Right cardiac atrium (tissue), 5 donors: ENCODE measurements at regions not wholly inside any gene's neighbourhood (a gene's known extent, or its start where the extent isn't known, plus 50 kb on each side); places are given as distances from the start of the nearest gene placed in this dataset.

Source experiments
- ATAC-seq, 2 donors: fragments of 200-7000 bp; cut with Tn5 transposase; one replicate each; pipeline versions ENCODE4 v1.8.0 to v1.9.1; 2020; ENCODE audit warnings: moderate library complexity in 2 of 2, mild to moderate bottlenecking in 1 of 2
- DNase-seq, 3 donors: peaks; one replicate each; pipeline ENCODE4 v3.0.0-alpha.2; 2020
- H3K27ac ChIP-seq: one replicate; pipeline ENCODE4 v1.5.1; 2013; ENCODE audit warnings: mild to moderate bottlenecking, low read length, control low read depth, moderate library complexity
- H3K27me3 ChIP-seq: one replicate; pipeline ENCODE4 v1.6.1; 2013; ENCODE audit not compliant: control insufficient read depth, insufficient read depth
- H3K4me1 ChIP-seq: one replicate; pipeline ENCODE4 v1.6.1; 2013; ENCODE audit warnings: low read length; ENCODE audit not compliant: control insufficient read depth, insufficient read depth
- H3K4me3 ChIP-seq: one replicate; pipeline ENCODE4 v1.5.1; 2013; ENCODE audit warnings: low read length, control low read depth
- H3K9me3 ChIP-seq: one replicate; pipeline ENCODE4 v1.6.1; 2013; ENCODE audit warnings: low read length; ENCODE audit not compliant: control insufficient read depth
- WGBS: extraction: QIAGEN DNeasy Blood & Tissue Kit; methylation state at CpG from one replicate; pipeline ENCODE4 v1.1.7; 2013; 5-methylcytosine and 5-hydroxymethylcytosine counted together
- intact Hi-C, 4 donors: fragments of 100-400 bp; cut with DNase I; formaldehyde crosslinking; loops; one replicate each; pipeline versions ENCODE4 v1.11.0 to v1.14.0; 2022 to 2023
- donor health status: healthy with polysubstance abuse.
- donor health status: DM: no; HTN: yes; CAD: no.
- donor health status: DM: no; HTN: no; CAD: no.
- donor health status: DM: no; HTN: yes; CAD: no; lungs with severe emphysema.
- donor health status: DM: yes; HTN: yes; CAD: no.

DNA sequence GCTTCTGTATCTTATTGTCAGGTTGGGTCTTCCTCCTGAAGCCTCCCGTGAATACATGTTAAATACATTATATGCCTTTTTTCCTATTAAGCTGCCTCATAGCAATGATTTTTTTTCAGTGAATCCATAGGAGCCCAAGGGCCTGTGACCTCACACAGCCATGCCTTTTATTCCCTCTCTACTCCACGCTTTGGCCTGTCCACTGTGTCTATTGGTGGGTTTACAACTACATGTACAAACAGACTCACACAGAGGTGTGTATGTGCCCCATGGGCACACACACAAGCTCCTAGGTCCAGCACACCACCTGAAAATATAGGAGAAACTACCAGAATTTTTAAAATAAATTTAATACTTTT lies 560.4 kb downstream of the IPMK start:
- WGBS, result 87% methylated on average over 2 of the region's 2 CpGs
- ATAC-seq, result no peak

DNA sequence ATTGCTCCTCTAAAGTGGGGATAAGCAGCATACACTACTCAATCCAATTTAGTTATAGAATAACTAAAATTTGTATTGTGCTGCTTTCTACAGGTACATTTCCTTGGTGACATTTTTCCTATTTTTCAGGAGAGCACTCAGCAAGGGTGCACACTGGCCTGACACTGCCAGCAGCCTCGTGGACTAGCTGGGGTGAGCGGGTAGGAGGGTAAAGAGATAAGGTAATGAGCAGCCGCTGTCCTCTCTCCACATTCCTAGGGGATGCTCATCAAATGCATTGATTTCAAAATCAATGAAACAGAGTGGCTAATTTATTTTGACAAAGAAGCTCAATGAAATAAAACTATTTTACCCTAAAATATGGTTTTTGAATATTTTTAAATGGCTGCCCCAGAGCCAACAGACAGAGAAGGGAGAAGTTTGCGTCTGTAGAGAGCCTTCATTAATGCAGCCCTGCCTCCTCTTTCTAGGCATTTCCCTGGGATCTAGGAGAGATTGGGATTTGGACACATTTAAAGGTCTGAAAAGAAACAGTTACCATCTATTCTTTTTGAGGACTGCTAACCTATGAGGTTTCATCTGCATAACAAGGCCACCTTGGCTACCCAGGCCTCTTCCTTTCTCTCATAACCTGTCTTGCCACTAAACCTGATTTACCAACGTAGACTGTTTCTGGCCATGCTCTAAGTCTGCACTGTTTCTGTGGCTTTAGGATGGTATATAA lies 561.0 kb downstream of the IPMK start:
- ATAC-seq (no peak), DNase-seq (no peak)
- Histone ChIP-seq H3K4me1 (no peaks in the 10 kb centered on the region), H3K27me3 (no peaks in the 10 kb centered on the region), H3K9me3 (no peaks in the 10 kb centered on the region), H3K4me3 (no peak overlapping the region), H3K27ac (no peak overlapping the region)
- intact Hi-C loops, result no loop called here
- 72% methylated on average over 5 of the region's 5 CpGs for WGBS

More for the DNA sequence above, 560.4 kb downstream of the IPMK start:
- no peaks in the 10 kb centered on the region for H3K4me1 ChIP-seq
- intact Hi-C loops, result no loop called here
- no peak overlapping the region for H3K27ac ChIP-seq
- no peak for DNase-seq
- no peak overlapping the region for H3K4me3 ChIP-seq
- H3K9me3 ChIP-seq, result no peaks in the 10 kb centered on the region
- no peaks in the 10 kb centered on the region for H3K27me3 ChIP-seq

DNA sequence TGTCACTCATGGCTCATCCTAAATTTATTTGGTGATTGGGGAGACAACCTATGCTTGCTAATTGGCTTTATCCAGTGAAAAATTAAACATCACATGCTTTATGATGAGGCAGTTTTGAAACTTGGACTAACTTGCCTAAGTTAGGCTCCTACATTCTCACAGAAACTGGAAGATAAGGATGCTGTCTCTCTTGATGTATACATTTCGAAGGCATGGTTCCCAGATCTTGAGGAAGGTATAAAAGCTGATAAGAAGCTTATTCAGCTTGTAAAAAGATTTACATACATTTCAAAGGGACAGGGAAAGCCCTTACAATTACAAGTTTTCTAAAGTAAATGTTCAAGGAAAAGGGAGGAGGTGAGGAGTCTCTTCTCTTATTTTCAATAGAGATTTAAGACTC lies 561.7 kb downstream of the IPMK start:
- ATAC-seq (no peak), DNase-seq (no peak)
- Histone ChIP-seq H3K27me3 (no peaks in the 10 kb centered on the region), H3K4me1 (no peaks in the 10 kb centered on the region), H3K9me3 (no peaks in the 10 kb centered on the region), H3K27ac (no peak overlapping the region), H3K4me3 (no peak overlapping the region)
- intact Hi-C loops, result no loop called here
- WGBS, result 58% methylated on average over 1 of the region's 1 CpG

DNA sequence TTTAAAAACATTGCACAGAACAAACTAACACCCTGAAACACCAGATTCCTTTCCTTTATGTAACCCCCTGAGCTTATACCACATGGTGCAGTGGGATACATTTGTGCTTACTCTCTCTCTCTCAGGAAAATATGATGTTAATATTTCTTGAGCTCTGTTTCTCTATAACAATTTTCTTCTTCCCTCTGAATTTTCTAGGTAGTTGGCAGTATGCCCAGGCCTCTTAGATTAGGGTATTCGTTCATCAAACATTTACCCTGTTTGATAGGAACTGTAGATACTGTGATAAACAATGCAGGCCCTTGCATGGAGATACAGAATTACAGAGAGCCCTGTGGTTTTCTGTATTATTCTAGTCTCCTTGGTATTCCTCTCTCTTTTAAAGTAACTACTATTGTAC lies 567.8 kb downstream of the IPMK start:
- no peak overlapping the region for H3K27ac ChIP-seq
- 6% methylated on average over 1 of the region's 1 CpG for WGBS
- intact Hi-C loops, result no loop called here

DNA sequence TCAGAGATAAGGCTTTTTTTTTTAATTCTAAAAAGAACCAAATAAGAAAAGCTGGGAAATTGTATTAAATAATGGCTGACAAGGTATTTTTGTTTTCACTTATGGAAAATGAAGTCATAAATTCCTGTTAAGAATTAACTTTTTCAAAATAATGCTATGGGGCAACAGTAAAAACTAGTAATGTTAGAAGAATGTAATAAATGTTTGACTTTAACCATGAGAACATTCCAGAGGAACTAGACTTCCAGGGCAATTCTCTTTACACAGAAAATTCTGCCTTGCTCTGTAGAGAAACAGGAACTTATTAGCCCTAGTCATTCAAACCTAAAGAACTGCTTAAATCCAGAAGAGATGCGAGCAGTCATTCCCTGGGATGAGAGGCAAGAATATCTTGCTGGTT lies 571.1 kb downstream of the IPMK start:
- no peak overlapping the region for H3K27ac ChIP-seq
- no peaks in the 10 kb centered on the region for H3K27me3 ChIP-seq
- intact Hi-C loops, result no loop called here
- H3K4me1 ChIP-seq, result no peaks in the 10 kb centered on the region
- H3K4me3 ChIP-seq, result no peak overlapping the region
- H3K9me3 ChIP-seq, result no peaks in the 10 kb centered on the region
- ATAC-seq (no peak), DNase-seq (no peak)
- 75% methylated on average over 1 of the region's 1 CpG for WGBS

More for the DNA sequence above, 567.8 kb downstream of the IPMK start:
- DNase-seq (no peak), ATAC-seq (no peak)
- Histone ChIP-seq H3K4me1 (no peaks in the 10 kb centered on the region), H3K4me3 (no peak overlapping the region), H3K9me3 (no peaks in the 10 kb centered on the region), H3K27me3 (no peaks in the 10 kb centered on the region)

DNA sequence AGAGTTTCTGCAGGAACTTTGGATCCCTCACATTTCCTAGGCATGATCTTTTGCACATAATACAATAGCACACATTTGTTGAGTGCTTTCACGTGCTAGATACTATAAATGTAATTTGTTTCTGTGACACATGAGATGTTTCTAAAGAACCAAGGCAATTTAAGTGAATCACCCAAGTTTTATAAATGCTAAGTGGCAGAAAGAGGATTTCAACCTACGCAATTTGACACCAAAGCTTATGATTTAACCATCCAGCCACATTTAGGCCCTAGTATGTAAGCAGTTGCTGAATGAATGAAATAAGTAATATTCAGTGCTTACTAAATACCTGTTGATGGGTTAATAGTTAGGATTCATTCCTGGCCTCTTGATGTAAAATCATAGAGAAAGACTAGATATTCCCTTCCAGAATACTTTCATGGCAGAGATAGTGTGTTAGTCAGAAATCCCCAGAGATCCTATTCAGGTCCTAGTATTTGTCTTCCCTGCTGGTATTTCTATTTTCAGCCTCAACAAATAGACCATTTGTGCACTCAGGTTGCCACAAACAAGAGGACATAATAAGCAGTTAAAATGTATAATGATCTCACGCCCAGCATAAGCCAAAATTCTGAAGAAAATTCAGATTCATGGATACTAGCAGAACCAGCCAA lies 572.6 kb downstream of the IPMK start:
- Histone ChIP-seq H3K27me3 (no peaks in the 10 kb centered on the region), H3K27ac (no peak overlapping the region), H3K4me1 (no peaks in the 10 kb centered on the region), H3K4me3 (no peak overlapping the region), H3K9me3 (no peaks in the 10 kb centered on the region)
- no peak for ATAC-seq
- intact Hi-C loops, result no loop called here
- DNase-seq, result no peak
- WGBS, result 77% methylated on average over 3 of the region's 3 CpGs

DNA sequence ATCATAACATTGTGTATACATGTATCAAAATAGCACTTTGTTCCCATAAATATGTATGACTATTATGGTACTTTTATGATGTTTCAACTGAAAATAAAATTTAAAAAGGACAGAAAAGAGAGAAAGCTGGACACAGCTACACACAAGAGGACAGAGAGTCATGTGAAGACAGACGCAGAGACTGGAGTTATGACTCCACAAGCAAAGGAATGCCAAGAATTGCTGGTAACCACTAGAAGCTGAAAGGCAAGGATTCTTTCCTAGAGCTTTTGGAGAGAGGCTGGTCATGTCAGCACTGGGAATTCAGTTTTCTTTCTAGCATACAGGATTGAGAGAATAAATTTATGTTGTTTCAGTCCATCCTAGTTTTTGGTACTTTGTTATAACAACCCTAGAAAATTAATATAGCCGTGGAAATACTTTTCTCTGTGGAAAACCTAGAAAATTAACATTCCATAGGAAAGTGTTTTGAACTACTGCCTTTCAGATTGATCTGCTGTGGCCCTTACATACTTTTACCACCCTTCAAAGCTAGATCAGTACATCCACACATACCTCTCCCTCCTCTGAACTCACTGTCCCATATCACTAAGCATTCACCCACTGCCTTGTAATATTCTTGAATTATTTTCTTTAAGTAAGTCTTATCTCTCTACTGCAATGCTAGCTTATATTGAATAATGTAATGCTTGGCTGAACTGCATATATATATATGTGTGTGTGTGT lies 575.3 kb downstream of the IPMK start:
- Histone ChIP-seq H3K27ac (no peak overlapping the region), H3K4me1 (no peaks in the 10 kb centered on the region), H3K9me3 (no peaks in the 10 kb centered on the region), H3K4me3 (no peak overlapping the region), H3K27me3 (no peaks in the 10 kb centered on the region)
- intact Hi-C loops, result no loop called here
- ATAC-seq (peak in 1 of 2 donors; percentile 31), DNase-seq (peak in 1 of 3 donors; percentile 32)
- 47% methylated on average over 2 of the region's 2 CpGs for WGBS

DNA sequence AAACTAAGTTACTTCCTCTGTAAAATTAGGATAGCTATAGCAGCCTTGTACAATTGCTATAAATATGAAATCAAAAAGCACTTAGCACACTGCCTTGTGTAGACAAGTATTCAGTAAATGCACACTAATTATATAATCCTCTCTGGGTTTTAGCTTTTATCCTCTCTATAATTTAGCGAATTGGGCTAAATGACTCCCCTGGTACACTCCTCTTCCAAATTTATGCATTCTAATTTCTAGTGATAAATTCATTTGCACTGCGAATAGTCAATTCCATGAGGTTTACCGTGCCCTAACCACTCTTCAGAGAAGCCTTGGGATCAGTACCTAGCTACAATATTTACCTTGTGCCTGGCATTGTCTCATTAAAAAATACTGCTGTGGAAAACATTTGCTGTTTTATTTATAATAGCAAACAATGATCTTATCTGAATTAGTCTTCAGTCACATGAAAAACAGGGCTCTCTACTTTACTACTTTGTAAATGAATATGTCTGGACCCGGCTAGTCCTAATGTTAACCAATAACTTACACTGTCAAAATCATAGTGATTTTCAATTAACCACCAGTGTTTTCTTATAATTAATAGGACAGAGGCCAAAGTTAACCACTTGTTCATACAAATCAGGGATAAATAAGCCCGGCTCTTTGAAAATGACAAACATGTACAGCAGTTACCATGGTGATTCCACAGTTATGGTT lies 577.9 kb downstream of the IPMK start:
- no peak overlapping the region for H3K27ac ChIP-seq
- H3K27me3 ChIP-seq, result no peaks in the 10 kb centered on the region
- no peaks in the 10 kb centered on the region for H3K9me3 ChIP-seq
- H3K4me1 ChIP-seq, result no peaks in the 10 kb centered on the region
- WGBS, result 88% methylated on average over 5 of the region's 5 CpGs
- no peak overlapping the region for H3K4me3 ChIP-seq
- DNase-seq, result no peak
- intact Hi-C loops, result no loop called here
- ATAC-seq, result no peak

DNA sequence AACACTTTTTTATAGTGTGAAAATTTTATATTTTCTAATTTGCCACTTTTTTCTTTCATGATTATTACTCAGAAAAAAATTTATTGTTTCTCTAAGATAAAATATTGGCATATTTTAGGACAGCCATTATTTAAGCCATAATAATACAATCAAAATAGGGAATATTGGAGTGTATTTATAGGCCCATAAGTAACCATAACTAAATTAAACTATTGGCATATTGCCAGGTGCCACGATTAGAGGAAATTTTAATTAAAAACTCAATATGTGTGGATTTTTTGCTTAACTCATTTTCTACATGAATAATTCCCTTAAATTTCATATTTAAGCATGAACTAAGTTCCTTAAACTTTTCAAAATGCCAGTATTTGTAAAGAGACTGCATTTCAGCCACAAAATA lies 587.8 kb downstream of the IPMK start:
- no peak overlapping the region for H3K4me3 ChIP-seq
- no peak overlapping the region for H3K27ac ChIP-seq
- no peaks in the 10 kb centered on the region for H3K27me3 ChIP-seq
- H3K9me3 ChIP-seq, result no peaks in the 10 kb centered on the region
- intact Hi-C loops, result no loop called here
- WGBS, result 95% methylated on average over 1 of the region's 1 CpG
- no peak for ATAC-seq
- DNase-seq, result no peak
- H3K4me1 ChIP-seq, result no peaks in the 10 kb centered on the region

DNA sequence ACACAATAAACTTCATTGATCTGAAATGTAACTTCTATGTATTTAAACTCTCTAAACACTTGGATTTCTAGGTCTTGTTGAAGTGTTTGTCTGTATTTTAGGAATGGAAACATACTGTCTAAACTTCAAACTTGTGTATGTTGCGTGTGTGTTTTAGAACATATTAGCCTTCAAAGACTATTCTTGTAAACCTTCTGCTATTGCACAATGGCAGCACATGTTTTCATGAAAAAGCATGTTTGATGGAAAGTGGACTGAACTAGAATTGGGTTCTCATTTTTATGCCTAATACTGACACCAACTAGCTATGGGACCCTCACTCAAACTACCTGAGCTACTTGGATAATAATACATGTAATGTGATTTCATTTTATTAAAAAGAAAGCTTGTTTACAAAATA lies 592.6 kb downstream of the IPMK start:
- no peak for ATAC-seq
- Histone ChIP-seq H3K4me3 (no peak overlapping the region), H3K27me3 (no peaks in the 10 kb centered on the region), H3K4me1 (no peaks in the 10 kb centered on the region), H3K27ac (no peak overlapping the region), H3K9me3 (no peaks in the 10 kb centered on the region)
- no peak for DNase-seq
- intact Hi-C loops, result no loop called here
- 94% methylated on average over 1 of the region's 1 CpG for WGBS

DNA sequence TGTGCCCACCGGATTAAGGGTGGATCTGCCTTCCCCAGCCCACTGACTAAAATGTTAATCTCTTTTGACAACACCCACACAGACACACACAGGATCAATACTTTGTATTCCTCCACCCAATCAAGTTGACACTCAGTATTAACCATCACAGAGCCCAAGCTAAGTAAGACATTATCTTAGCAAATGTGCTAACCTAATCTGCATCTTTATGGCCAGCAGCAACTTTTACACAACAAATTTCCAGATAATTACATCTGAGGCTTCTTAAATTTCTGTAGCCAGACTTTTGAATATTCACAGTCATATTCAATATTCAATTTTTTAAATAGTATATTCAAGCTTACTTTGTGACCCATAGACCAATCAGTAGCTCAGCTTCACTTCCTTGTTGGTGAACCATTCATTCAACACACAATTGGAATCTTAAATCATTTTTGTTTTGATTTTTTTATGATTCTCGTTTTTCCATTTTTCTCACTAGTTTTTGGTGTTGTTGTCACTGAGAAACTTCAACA lies 594.2 kb downstream of the IPMK start:
- intact Hi-C loops, result no loop called here
- no peak overlapping the region for H3K27ac ChIP-seq
- 57% methylated on average over 2 of the region's 2 CpGs for WGBS
- H3K9me3 ChIP-seq, result no peaks in the 10 kb centered on the region
- ATAC-seq (no peak), DNase-seq (no peak)
- no peak overlapping the region for H3K4me3 ChIP-seq
- H3K27me3 ChIP-seq, result no peaks in the 10 kb centered on the region
- no peaks in the 10 kb centered on the region for H3K4me1 ChIP-seq
